ENCODE measurements at regions not wholly inside any gene's neighbourhood (a gene's known extent, or its start where the extent isn't known, plus 50 kb on each side); places are given as distances from the start of the nearest gene placed in this dataset.

GRCh38 chr5:2657151-2657550 lies 94.3 kb downstream of the IRX2 start:
- Histone ChIP-seq H3K9ac (replicated peaks in 1 of 4; ENCODE audit: extremely low read depth in 1 of 4, low read depth in 3 of 4, low read length in 3 of 4) (no peak overlapping the region), H4K8ac (ENCODE audit: extremely low read depth, insufficient read depth, low read length) (no peak overlapping the region), H3K4ac (replicated peaks; ENCODE audit: insufficient read length, low read depth, low read length) (no peak overlapping the region), H3K27me3 (replicated peaks in 1 of 4; ENCODE audit: control insufficient read depth in 3 of 4, extremely low read depth in 1 of 4, insufficient read depth in 3 of 4, low read length in 3 of 4) (no peaks in the 10 kb centered on the region), H3K4me2 (ENCODE audit: insufficient read depth in 1 of 2, low read depth in 2 of 2, low read length in 2 of 2) (no peak overlapping the region), H3K79me1 (ENCODE audit: low read depth, low read length) (no peaks in the 10 kb centered on the region; the same call in 1 of the 2 replicates), H3K18ac (ENCODE audit: extremely low read depth, low read length) (no peak overlapping the region), H2AK5ac (ENCODE audit: low read depth, low read length) (no peak overlapping the region), H3K23ac (ENCODE audit: insufficient read length) (no peak overlapping the region), H4K5ac (ENCODE audit: insufficient read length, low read depth, low read length) (no peak overlapping the region), H3K4me3 (ENCODE audit: extremely low read depth in 1 of 4, insufficient read depth in 2 of 4, low read depth in 3 of 4, low read length in 4 of 4) (no peak overlapping the region), H2BK12ac (ENCODE audit: low read depth, low read length) (no peak overlapping the region), H3K14ac (ENCODE audit: insufficient read length) (no peak overlapping the region), H2BK5ac (ENCODE audit: low read depth, low read length) (no peak overlapping the region), H4K20me1 (replicated peaks in 1 of 2; ENCODE audit: control insufficient read depth in 1 of 2, insufficient read depth in 2 of 2, low read length in 2 of 2) (no peaks in the 10 kb centered on the region), H2BK20ac (ENCODE audit: low read length) (no peak overlapping the region), H2BK120ac (replicated peaks; ENCODE audit: low read depth, low read length) (no peak overlapping the region), H3K4me1 (replicated peaks in 1 of 4; ENCODE audit: control insufficient read depth in 3 of 4, insufficient read depth in 4 of 4, low read length in 3 of 4) (no peaks in the 10 kb centered on the region), H3K27ac (ENCODE audit: low read depth, low read length) (no peak overlapping the region), H3K36me3 (ENCODE audit: control insufficient read depth in 2 of 4, insufficient read depth in 4 of 4, low read length in 3 of 4) (no peaks in the 10 kb centered on the region), H3K23me2 (ENCODE audit: low read depth, low read length) (no peaks in the 10 kb centered on the region), H3K79me2 (ENCODE audit: control insufficient read depth in 1 of 2, insufficient read depth in 2 of 2, low read length in 2 of 2) (no peaks in the 10 kb centered on the region), H3K9me3 (ENCODE audit: insufficient read depth in 2 of 2, low read depth in 1 of 2, low read length in 1 of 2) (no peaks in the 10 kb centered on the region), H4K91ac (replicated peaks; ENCODE audit: insufficient read length, low read length) (no peak overlapping the region), H2AFZ (ENCODE audit: low read length) (no peak overlapping the region; the same call in 1 of the 2 replicates), H2BK15ac (ENCODE audit: low read length) (no peak overlapping the region), H3K56ac (replicated peaks; ENCODE audit: insufficient read length, low read depth, low read length) (no peak overlapping the region)
- ChIA-PET CTCF (ENCODE audit: partially characterized antibody) (no interaction called here), POLR2A (ENCODE audit: partially characterized antibody) (no interaction called here)
- WGBS, 2 experiments (ENCODE audit: extremely low coverage in 1 of 2, insufficient coverage in 1 of 2, insufficient read length in 1 of 2, insufficient replicate concordance in 2 of 2, low coverage in 1 of 2, low lambda C conversion rate in 2 of 2, missing lambda C conversion rate in 1 of 2) = 87% methylated on average over 13 of the region's 13 CpGs; no CpG with 5 or more reads in 1 of the 2 experiments
- TF ChIP-seq SRF (IDR thresholded peaks at IDR 0.05; ENCODE audit: low read depth, low read length) (no peak), RAD21 (IDR thresholded peaks at IDR 0.05 in 1 of 2, conservative IDR thresholded peaks at IDR 0.05 in 1 of 2; ENCODE audit: low read depth in 2 of 2, low read length in 2 of 2) (peak in 1 of 2 experiments; percentile 14; a peak in 2 of 4 replicates), BACH1 (IDR thresholded peaks at IDR 0.05; ENCODE audit: low read length) (no peak)
- no peak for FAIRE-seq
- DNase-seq (ENCODE audit: low read depth in 1 of 2, low spot score in 2 of 2) = no peak

Measured in H1 (cell line).